K562 (cell line): ENCODE measurements at regions not wholly inside any gene's neighbourhood (a gene's known extent, or its start where the extent isn't known, plus 50 kb on each side); places are given as distances from the start of the nearest gene placed in this dataset.

Experiments used
- ELF1 ChIP-seq: fragments of 200-800 bp; sonication (Bioruptor generic); IDR thresholded peaks from 2 replicates; pipeline ENCODE4 v1.6.1; 2016; ENCODE audit warnings: missing genetic modification characterization, missing compliant biosample characterization
- GABPB1 ChIP-seq: sonication (generic); formaldehyde crosslinking; IDR thresholded peaks from 2 replicates; pipeline ENCODE4 v1.8.0; 2022; ENCODE audit warnings: mild to moderate bottlenecking, missing genetic modification reagents
- IRF2 ChIP-seq: sonication (generic); formaldehyde crosslinking; IDR thresholded peaks from 2 replicates; pipeline ENCODE4 v1.8.1; 2022; ENCODE audit warnings: mild to moderate bottlenecking, missing genetic modification reagents
- KDM2B ChIP-seq: fragments of 250-450 bp; sonication (Bioruptor Pico); IDR thresholded peaks from 2 replicates; pipeline ENCODE4 v1.8.0; 2021; ENCODE audit warnings: mild to moderate bottlenecking, moderate library complexity
- MTA3 ChIP-seq: fragments of 450-650 bp; formaldehyde crosslinking; IDR thresholded peaks from 2 replicates; pipeline ENCODE4 v1.6.1; 2017; ENCODE audit warnings: mild to moderate bottlenecking, borderline replicate concordance
- NCOR1 ChIP-seq: fragments of 450-650 bp; IDR thresholded peaks from 2 replicates; pipeline ENCODE4 v1.6.1; 2016; ENCODE audit warnings: mild to moderate bottlenecking, moderate library complexity
- NFYB ChIP-seq: IDR thresholded peaks from 2 replicates; pipeline ENCODE4 v1.6.1; 2011; ENCODE audit warnings: mild to moderate bottlenecking, moderate library complexity; ENCODE audit not compliant: insufficient read length; ENCODE audit errors: extremely low read depth
- NR1H2 ChIP-seq: sonication (generic); formaldehyde crosslinking; IDR thresholded peaks from 2 replicates; pipeline ENCODE4 v1.4.0; 2020; ENCODE audit warnings: mild to moderate bottlenecking, missing genetic modification reagents
- PHF8 ChIP-seq: fragments of 200-600 bp; sonication (generic); IDR thresholded peaks from 2 replicates; pipeline ENCODE4 v1.6.1; 2012; ENCODE audit warnings: mixed run types, mild to moderate bottlenecking, inconsistent platforms, low read length, moderate library complexity, borderline replicate concordance
- RCOR1 ChIP-seq, 2 experiments: IDR thresholded peaks; 2 replicates each; pipeline ENCODE4 v1.6.1; 2012; ENCODE audit warnings: low read depth in 2 of 2, low read length in 2 of 2, borderline replicate concordance in 1 of 2, improper control_type of control experiment in 1 of 2
- SMAD4 ChIP-seq: fragments of 250-450 bp; sonication (Bioruptor Pico); conservative IDR thresholded peaks from 2 replicates; pipeline ENCODE4 v1.8.0; 2021; ENCODE audit warnings: inconsistent platforms, mild to moderate bottlenecking, moderate library complexity
- SRSF3 ChIP-seq: fragments of 200-400 bp; formaldehyde crosslinking; IDR thresholded peaks from 2 replicates; pipeline ENCODE4 v1.6.1; 2016; ENCODE audit warnings: mild to moderate bottlenecking, low read length, moderate library complexity; ENCODE audit not compliant: insufficient read depth
- TSC22D4 ChIP-seq: fragments of 450-650 bp; IDR thresholded peaks from 2 replicates; pipeline ENCODE4 v1.6.1; 2016; ENCODE audit warnings: missing genetic modification characterization, missing biosample characterization, control low read depth
- ZNF354B ChIP-seq: fragments of 250-450 bp; sonication (Bioruptor Pico); IDR thresholded peaks from 2 replicates; pipeline ENCODE4 v1.4.0; 2020
- TF ChIP-seq, protein P1 (sequence below): IDR thresholded peaks from 2 replicates; pipeline ENCODE4 v1.6.1; 2012; ENCODE audit warnings: low read depth, low read length, improper control_type of control experiment, borderline replicate concordance
- TF ChIP-seq, protein P2 (sequence below): fragments of 250-450 bp; sonication (Bioruptor Pico); IDR thresholded peaks from 2 replicates; pipeline ENCODE4 v1.4.0; 2020; ENCODE audit warnings: mild to moderate bottlenecking
- TF ChIP-seq, protein P3 (sequence below): sonication (generic); formaldehyde crosslinking; IDR thresholded peaks from 2 replicates; pipeline ENCODE4 v1.8.0; 2022; ENCODE audit warnings: mild to moderate bottlenecking, low read depth, missing genetic modification reagents
- TF ChIP-seq, protein P4 (sequence below), 2 experiments: IDR thresholded peaks; 2 replicates each; pipeline ENCODE4 v1.6.1; 2012; ENCODE audit warnings: improper control_type of control experiment in 2 of 2, low read depth in 2 of 2, low read length in 2 of 2, borderline replicate concordance in 1 of 2

DNA sequence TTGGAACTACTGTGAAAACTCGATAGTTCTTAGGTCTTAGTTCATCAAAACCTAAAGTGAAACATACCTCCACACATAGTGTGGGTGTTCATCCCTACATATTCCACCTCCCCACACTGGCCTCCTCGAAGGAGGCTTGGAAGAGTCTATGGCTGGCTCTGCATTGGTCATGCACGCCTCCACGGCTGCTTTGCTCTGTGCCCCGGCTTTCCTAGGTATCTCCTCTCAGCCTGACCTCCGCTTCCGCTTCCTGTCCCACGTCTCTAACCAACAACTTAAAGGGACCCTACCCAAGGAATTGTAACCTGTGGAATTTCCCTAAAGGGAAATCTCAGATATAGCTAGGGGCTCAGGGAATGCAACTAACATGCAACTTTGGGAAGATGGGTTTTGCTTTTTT lies 79.7 kb upstream of the MBNL2 start (continued):
- TF ChIP-seq, protein P1, sequence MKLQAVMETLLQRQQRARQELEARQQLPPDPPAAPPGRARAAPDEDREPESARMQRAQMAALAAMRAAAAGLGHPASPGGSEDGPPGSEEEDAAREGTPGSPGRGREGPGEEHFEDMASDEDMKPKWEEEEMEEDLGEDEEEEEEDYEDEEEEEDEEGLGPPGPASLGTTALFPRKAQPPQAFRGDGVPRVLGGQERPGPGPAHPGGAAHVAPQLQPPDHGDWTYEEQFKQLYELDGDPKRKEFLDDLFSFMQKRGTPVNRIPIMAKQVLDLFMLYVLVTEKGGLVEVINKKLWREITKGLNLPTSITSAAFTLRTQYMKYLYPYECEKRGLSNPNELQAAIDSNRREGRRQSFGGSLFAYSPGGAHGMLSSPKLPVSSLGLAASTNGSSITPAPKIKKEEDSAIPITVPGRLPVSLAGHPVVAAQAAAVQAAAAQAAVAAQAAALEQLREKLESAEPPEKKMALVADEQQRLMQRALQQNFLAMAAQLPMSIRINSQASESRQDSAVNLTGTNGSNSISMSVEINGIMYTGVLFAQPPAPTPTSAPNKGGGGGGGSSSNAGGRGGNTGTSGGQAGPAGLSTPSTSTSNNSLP: no peak
- TF ChIP-seq NCOR1 (no peak), IRF2 (CRISPR knock-in tag) (no peak), SRSF3 (no peak), NFYB (no peak), KDM2B (no peak), TSC22D4 (tag) (no peak), GABPB1 (CRISPR knock-in tag) (no peak; the same call in 1 of the 2 replicates), NR1H2 (CRISPR knock-in tag) (no peak), ZNF354B (CRISPR knock-in tag) (no peak), RCOR1 (IDR thresholded peaks at IDR 0.05; ENCODE audit: borderline replicate concordance in 1 of 2, low read depth in 2 of 2, low read length in 2 of 2) (no peak), MTA3 (no peak), PHF8 (peak; percentile 44; the same call in 1 of the 2 replicates), ELF1 (tag) (peak; percentile 72), SMAD4 (CRISPR knock-in tag) (0 out of 2 replicates have a peak, but pooled peaks have one; percentile 19)
- TF ChIP-seq, protein P2, sequence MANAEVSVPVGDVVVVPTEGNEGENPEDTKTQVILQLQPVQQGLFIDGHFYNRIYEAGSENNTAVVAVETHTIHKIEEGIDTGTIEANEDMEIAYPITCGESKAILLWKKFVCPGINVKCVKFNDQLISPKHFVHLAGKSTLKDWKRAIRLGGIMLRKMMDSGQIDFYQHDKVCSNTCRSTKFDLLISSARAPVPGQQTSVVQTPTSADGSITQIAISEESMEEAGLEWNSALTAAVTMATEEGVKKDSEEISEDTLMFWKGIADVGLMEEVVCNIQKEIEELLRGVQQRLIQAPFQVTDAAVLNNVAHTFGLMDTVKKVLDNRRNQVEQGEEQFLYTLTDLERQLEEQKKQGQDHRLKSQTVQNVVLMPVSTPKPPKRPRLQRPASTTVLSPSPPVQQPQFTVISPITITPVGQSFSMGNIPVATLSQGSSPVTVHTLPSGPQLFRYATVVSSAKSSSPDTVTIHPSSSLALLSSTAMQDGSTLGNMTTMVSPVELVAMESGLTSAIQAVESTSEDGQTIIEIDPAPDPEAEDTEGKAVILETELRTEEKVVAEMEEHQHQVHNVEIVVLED (CRISPR knock-in tag): no peak
- TF ChIP-seq, protein P3, sequence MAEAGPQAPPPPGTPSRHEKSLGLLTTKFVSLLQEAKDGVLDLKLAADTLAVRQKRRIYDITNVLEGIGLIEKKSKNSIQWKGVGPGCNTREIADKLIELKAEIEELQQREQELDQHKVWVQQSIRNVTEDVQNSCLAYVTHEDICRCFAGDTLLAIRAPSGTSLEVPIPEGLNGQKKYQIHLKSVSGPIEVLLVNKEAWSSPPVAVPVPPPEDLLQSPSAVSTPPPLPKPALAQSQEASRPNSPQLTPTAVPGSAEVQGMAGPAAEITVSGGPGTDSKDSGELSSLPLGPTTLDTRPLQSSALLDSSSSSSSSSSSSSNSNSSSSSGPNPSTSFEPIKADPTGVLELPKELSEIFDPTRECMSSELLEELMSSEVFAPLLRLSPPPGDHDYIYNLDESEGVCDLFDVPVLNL (CRISPR knock-in tag): no peak
- TF ChIP-seq, protein P4, sequence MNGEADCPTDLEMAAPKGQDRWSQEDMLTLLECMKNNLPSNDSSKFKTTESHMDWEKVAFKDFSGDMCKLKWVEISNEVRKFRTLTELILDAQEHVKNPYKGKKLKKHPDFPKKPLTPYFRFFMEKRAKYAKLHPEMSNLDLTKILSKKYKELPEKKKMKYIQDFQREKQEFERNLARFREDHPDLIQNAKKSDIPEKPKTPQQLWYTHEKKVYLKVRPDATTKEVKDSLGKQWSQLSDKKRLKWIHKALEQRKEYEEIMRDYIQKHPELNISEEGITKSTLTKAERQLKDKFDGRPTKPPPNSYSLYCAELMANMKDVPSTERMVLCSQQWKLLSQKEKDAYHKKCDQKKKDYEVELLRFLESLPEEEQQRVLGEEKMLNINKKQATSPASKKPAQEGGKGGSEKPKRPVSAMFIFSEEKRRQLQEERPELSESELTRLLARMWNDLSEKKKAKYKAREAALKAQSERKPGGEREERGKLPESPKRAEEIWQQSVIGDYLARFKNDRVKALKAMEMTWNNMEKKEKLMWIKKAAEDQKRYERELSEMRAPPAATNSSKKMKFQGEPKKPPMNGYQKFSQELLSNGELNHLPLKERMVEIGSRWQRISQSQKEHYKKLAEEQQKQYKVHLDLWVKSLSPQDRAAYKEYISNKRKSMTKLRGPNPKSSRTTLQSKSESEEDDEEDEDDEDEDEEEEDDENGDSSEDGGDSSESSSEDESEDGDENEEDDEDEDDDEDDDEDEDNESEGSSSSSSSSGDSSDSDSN (IDR thresholded peaks at IDR 0.05; ENCODE audit: borderline replicate concordance in 1 of 2, low read depth in 2 of 2, low read length in 2 of 2): no peak
